ENCODE measurements at regions not wholly inside any gene's neighbourhood (a gene's known extent, or its start where the extent isn't known, plus 50 kb on each side); places are given as distances from the start of the nearest gene placed in this dataset.

DNA sequence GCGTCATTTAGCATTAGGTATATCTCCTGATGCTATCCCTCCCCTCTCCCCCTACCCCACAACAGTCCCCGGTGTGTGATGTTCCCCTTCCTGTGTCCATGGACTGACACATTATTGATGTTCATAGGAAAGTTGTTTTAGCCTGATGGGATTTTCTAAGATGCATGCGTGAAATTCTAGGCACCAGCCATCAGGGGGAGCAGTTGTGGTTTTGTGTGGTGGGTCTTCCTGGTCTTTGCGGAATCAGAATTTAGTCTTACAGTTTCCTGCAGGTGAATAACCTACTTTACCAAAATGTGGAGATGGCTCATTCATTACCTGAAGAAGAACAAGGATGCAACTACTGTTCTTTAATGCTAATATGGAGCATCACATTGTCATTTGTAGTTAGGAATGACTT is 455.0 kb upstream of the THBS1 start:
- peak; percentile 72 for TF ChIP-seq RAD21 (IDR thresholded peaks at IDR 0.05; ENCODE audit: low read length)
- TF ChIP-seq, protein P1, sequence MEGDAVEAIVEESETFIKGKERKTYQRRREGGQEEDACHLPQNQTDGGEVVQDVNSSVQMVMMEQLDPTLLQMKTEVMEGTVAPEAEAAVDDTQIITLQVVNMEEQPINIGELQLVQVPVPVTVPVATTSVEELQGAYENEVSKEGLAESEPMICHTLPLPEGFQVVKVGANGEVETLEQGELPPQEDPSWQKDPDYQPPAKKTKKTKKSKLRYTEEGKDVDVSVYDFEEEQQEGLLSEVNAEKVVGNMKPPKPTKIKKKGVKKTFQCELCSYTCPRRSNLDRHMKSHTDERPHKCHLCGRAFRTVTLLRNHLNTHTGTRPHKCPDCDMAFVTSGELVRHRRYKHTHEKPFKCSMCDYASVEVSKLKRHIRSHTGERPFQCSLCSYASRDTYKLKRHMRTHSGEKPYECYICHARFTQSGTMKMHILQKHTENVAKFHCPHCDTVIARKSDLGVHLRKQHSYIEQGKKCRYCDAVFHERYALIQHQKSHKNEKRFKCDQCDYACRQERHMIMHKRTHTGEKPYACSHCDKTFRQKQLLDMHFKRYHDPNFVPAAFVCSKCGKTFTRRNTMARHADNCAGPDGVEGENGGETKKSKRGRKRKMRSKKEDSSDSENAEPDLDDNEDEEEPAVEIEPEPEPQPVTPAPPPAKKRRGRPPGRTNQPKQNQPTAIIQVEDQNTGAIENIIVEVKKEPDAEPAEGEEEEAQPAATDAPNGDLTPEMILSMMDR (IDR thresholded peaks at IDR 0.05): peak; percentile 76
- no peak for TF ChIP-seq NFIC (IDR thresholded peaks at IDR 0.05; ENCODE audit: borderline replicate concordance)
- TF ChIP-seq NRF1 (IDR thresholded peaks at IDR 0.05; ENCODE audit: low read depth, low read length): no peak
- TF ChIP-seq EP300 (IDR thresholded peaks at IDR 0.05; ENCODE audit: borderline replicate concordance in 1 of 2, low read depth in 1 of 2, low read length in 1 of 2): no peak
- TF ChIP-seq, protein P2, sequence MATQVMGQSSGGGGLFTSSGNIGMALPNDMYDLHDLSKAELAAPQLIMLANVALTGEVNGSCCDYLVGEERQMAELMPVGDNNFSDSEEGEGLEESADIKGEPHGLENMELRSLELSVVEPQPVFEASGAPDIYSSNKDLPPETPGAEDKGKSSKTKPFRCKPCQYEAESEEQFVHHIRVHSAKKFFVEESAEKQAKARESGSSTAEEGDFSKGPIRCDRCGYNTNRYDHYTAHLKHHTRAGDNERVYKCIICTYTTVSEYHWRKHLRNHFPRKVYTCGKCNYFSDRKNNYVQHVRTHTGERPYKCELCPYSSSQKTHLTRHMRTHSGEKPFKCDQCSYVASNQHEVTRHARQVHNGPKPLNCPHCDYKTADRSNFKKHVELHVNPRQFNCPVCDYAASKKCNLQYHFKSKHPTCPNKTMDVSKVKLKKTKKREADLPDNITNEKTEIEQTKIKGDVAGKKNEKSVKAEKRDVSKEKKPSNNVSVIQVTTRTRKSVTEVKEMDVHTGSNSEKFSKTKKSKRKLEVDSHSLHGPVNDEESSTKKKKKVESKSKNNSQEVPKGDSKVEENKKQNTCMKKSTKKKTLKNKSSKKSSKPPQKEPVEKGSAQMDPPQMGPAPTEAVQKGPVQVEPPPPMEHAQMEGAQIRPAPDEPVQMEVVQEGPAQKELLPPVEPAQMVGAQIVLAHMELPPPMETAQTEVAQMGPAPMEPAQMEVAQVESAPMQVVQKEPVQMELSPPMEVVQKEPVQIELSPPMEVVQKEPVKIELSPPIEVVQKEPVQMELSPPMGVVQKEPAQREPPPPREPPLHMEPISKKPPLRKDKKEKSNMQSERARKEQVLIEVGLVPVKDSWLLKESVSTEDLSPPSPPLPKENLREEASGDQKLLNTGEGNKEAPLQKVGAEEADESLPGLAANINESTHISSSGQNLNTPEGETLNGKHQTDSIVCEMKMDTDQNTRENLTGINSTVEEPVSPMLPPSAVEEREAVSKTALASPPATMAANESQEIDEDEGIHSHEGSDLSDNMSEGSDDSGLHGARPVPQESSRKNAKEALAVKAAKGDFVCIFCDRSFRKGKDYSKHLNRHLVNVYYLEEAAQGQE (IDR thresholded peaks at IDR 0.05; ENCODE audit: low read depth, low read length): no peak
- TF ChIP-seq, protein P3, sequence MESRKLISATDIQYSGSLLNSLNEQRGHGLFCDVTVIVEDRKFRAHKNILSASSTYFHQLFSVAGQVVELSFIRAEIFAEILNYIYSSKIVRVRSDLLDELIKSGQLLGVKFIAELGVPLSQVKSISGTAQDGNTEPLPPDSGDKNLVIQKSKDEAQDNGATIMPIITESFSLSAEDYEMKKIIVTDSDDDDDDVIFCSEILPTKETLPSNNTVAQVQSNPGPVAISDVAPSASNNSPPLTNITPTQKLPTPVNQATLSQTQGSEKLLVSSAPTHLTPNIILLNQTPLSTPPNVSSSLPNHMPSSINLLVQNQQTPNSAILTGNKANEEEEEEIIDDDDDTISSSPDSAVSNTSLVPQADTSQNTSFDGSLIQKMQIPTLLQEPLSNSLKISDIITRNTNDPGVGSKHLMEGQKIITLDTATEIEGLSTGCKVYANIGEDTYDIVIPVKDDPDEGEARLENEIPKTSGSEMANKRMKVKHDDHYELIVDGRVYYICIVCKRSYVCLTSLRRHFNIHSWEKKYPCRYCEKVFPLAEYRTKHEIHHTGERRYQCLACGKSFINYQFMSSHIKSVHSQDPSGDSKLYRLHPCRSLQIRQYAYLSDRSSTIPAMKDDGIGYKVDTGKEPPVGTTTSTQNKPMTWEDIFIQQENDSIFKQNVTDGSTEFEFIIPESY (IDR thresholded peaks at IDR 0.05; ENCODE audit: borderline replicate concordance, low read depth): no peak
- no peak for TF ChIP-seq TAF1 (IDR thresholded peaks at IDR 0.05; ENCODE audit: borderline replicate concordance, low read depth, low read length)

Measured in SK-N-SH (cell line).